H1 (cell line): ENCODE measurements at regions not wholly inside any gene's neighbourhood (a gene's known extent, or its start where the extent isn't known, plus 50 kb on each side); places are given as distances from the start of the nearest gene placed in this dataset.

Source experiments
- CTCF ChIA-PET: fragments of 300-600 bp; sonication (Branson Sonifier 250); formaldehyde crosslinking; loops from one replicate; lab custom pipeline; 2021; ENCODE audit not compliant: partially characterized antibody; lab: Charles Lee
- POLR2A ChIA-PET: fragments of 300-600 bp; sonication (Branson Sonifier 250); formaldehyde crosslinking; loops from one replicate; lab custom pipeline; 2021; ENCODE audit warnings: inconsistent platforms; ENCODE audit not compliant: partially characterized antibody; lab: Charles Lee
- DNase-seq, 2 experiments: peaks; one replicate each; pipeline versions ENCODE4 v3.0.0 to v3.0.0-alpha.2; 2010 to 2022; ENCODE audit warnings: low spot score in 2 of 2, low read depth in 1 of 2, mixed read lengths in 1 of 2
- FAIRE-seq: peaks from 2 replicates; lab custom pipeline; 2011; peaks lifted over from hg19 to GRCh38; lab: Jason Lieb, UNC
- H2AFZ ChIP-seq: 2 replicates; pipeline ENCODE4 v1.8.1; 2012; ENCODE audit warnings: low read length, inconsistent platforms
- H2AK5ac ChIP-seq: 2 replicates; pipeline ENCODE4 v1.6.1; 2013; ENCODE audit warnings: low read depth, low read length
- H2BK120ac ChIP-seq: replicated peaks from 2 replicates; pipeline ENCODE3; 2013; ENCODE audit warnings: low read depth, low read length, inconsistent platforms
- H2BK12ac ChIP-seq: 2 replicates; pipeline ENCODE4 v1.6.1; 2013; ENCODE audit warnings: low read depth, low read length
- H2BK15ac ChIP-seq: 2 replicates; pipeline ENCODE4 v1.6.1; 2013; ENCODE audit warnings: low read length
- H2BK20ac ChIP-seq: 2 replicates; pipeline ENCODE4 v1.6.1; 2013; ENCODE audit warnings: low read length
- H2BK5ac ChIP-seq: 2 replicates; pipeline ENCODE4 v1.6.1; 2013; ENCODE audit warnings: low read depth, low read length
- H3K14ac ChIP-seq: 2 replicates; pipeline ENCODE4 v1.6.1; 2013; ENCODE audit warnings: inconsistent platforms; ENCODE audit not compliant: insufficient read length
- H3K18ac ChIP-seq: 2 replicates; pipeline ENCODE4 v1.6.1; 2013; ENCODE audit warnings: low read length; ENCODE audit errors: extremely low read depth
- H3K23ac ChIP-seq: 2 replicates; pipeline ENCODE4 v1.6.1; 2013; ENCODE audit warnings: inconsistent platforms; ENCODE audit not compliant: insufficient read length
- H3K23me2 ChIP-seq: 2 replicates; pipeline ENCODE4 v1.6.1; 2013; ENCODE audit warnings: low read depth, low read length
- H3K27ac ChIP-seq: 2 replicates; pipeline ENCODE4 v1.6.1; 2011; ENCODE audit warnings: low read depth, low read length, inconsistent platforms
- H3K27me3 ChIP-seq, 4 experiments: replicated peaks in 1 of 4; 1 replicate in 1 of 4; 2 replicates in 3 of 4; pipeline versions ENCODE4 v1.6.1 to v1.8.1; 2011 to 2013; ENCODE audit warnings: low read length in 3 of 4, mild to moderate bottlenecking in 3 of 4, inconsistent platforms in 2 of 4, mixed read lengths in 2 of 4, moderate library complexity in 1 of 4; ENCODE audit not compliant: control insufficient read depth in 3 of 4, insufficient read depth in 3 of 4; ENCODE audit errors: extremely low read depth in 1 of 4
- H3K36me3 ChIP-seq, 4 experiments: 2 replicates each; pipeline versions ENCODE4 v1.6.1 to v1.8.1; 2011 to 2013; ENCODE audit warnings: mild to moderate bottlenecking in 4 of 4, low read length in 3 of 4, moderate library complexity in 2 of 4, control low read depth in 1 of 4, inconsistent platforms in 1 of 4; ENCODE audit not compliant: insufficient read depth in 4 of 4, control insufficient read depth in 2 of 4
- H3K4ac ChIP-seq: replicated peaks from 2 replicates; pipeline ENCODE3; 2013; ENCODE audit warnings: low read length, low read depth, mixed read lengths, inconsistent platforms; ENCODE audit not compliant: insufficient read length
- H3K4me1 ChIP-seq, 4 experiments: replicated peaks in 1 of 4; 1 replicate in 1 of 4; 2 replicates in 3 of 4; pipeline versions ENCODE4 v1.6.1 to v1.8.1; 2011 to 2013; ENCODE audit warnings: low read length in 3 of 4, inconsistent platforms in 2 of 4, mixed read lengths in 1 of 4; ENCODE audit not compliant: insufficient read depth in 4 of 4, control insufficient read depth in 3 of 4
- H3K4me2 ChIP-seq, 2 experiments: 2 replicates each; pipeline versions ENCODE4 v1.6.1 to v1.8.1; 2011 to 2013; ENCODE audit warnings: low read depth in 2 of 2, low read length in 2 of 2, control low read depth in 1 of 2, inconsistent platforms in 1 of 2, mild to moderate bottlenecking in 1 of 2; ENCODE audit not compliant: insufficient read depth in 1 of 2
- H3K4me3 ChIP-seq, 4 experiments: fragments of 200-600, 300-600 bp in 1 of 4; sonication (generic), shearing (Covaris generic), sonication (Bioruptor Twin) in 1 of 4; 2 replicates each; pipeline versions ENCODE4 v1.5.1 to v1.8.1; 2011 to 2016; ENCODE audit warnings: low read length in 4 of 4, low read depth in 3 of 4, control low read depth in 2 of 4, inconsistent platforms in 2 of 4, mild to moderate bottlenecking in 2 of 4, mixed read lengths in 1 of 4, moderate library complexity in 1 of 4; ENCODE audit not compliant: insufficient read depth in 2 of 4; ENCODE audit errors: extremely low read depth in 1 of 4
- H3K56ac ChIP-seq: replicated peaks from 2 replicates; pipeline ENCODE3; 2013; ENCODE audit warnings: low read depth, mild to moderate bottlenecking, mixed read lengths, low read length, inconsistent platforms; ENCODE audit not compliant: insufficient read length
- H3K79me1 ChIP-seq: 2 replicates; pipeline ENCODE4 v1.6.1; 2013; ENCODE audit warnings: low read depth, low read length, control low read depth
- H3K79me2 ChIP-seq, 2 experiments: 2 replicates each; pipeline versions ENCODE4 v1.6.1 to v1.8.1; 2012 to 2013; ENCODE audit warnings: low read length in 2 of 2, mild to moderate bottlenecking in 2 of 2, inconsistent platforms in 1 of 2; ENCODE audit not compliant: insufficient read depth in 2 of 2, control insufficient read depth in 1 of 2
- H3K9ac ChIP-seq, 4 experiments: replicated peaks in 1 of 4; 1 replicate in 1 of 4; 2 replicates in 3 of 4; pipeline versions ENCODE4 v1.6.1 to v1.8.1; 2011 to 2013; ENCODE audit warnings: low read depth in 3 of 4, low read length in 3 of 4, control low read depth in 2 of 4, mild to moderate bottlenecking in 2 of 4, moderate library complexity in 2 of 4, inconsistent platforms in 1 of 4; ENCODE audit errors: extremely low read depth in 1 of 4
- H3K9me3 ChIP-seq, 2 experiments: 2 replicates each; pipeline versions ENCODE4 v1.6.1 to v1.8.1; 2012 to 2013; ENCODE audit warnings: mild to moderate bottlenecking in 2 of 2, moderate library complexity in 2 of 2, control low read depth in 1 of 2, inconsistent platforms in 1 of 2, low read depth in 1 of 2, low read length in 1 of 2, mixed read lengths in 1 of 2; ENCODE audit not compliant: insufficient read depth in 2 of 2
- H4K20me1 ChIP-seq, 2 experiments: replicated peaks in 1 of 2; 2 replicates each; pipeline versions ENCODE3 to v1.8.1; 2011 to 2013; ENCODE audit warnings: inconsistent platforms in 2 of 2, low read length in 2 of 2, mild to moderate bottlenecking in 1 of 2; ENCODE audit not compliant: insufficient read depth in 2 of 2, control insufficient read depth in 1 of 2
- H4K5ac ChIP-seq: 2 replicates; pipeline ENCODE4 v1.6.1; 2013; ENCODE audit warnings: low read length, low read depth, mixed read lengths, inconsistent platforms; ENCODE audit not compliant: insufficient read length
- H4K8ac ChIP-seq: 2 replicates; pipeline ENCODE4 v1.8.0; 2013; ENCODE audit warnings: mild to moderate bottlenecking, moderate library complexity, low read length, inconsistent platforms; ENCODE audit not compliant: insufficient read depth; ENCODE audit errors: extremely low read depth
- H4K91ac ChIP-seq: replicated peaks from 2 replicates; pipeline ENCODE3; 2013; ENCODE audit warnings: low read length, mixed read lengths, inconsistent platforms; ENCODE audit not compliant: insufficient read length
- FOSL1 ChIP-seq: IDR thresholded peaks from 2 replicates; pipeline ENCODE4 v1.6.1; 2011; ENCODE audit warnings: mild to moderate bottlenecking, low read depth, low read length, moderate library complexity; ENCODE audit not compliant: insufficient read depth
- MAX ChIP-seq: IDR thresholded peaks from 2 replicates; pipeline ENCODE4 v1.6.1; 2012; ENCODE audit warnings: inconsistent platforms
- NRF1 ChIP-seq: IDR thresholded peaks from 2 replicates; pipeline ENCODE4 v1.6.1; 2011; ENCODE audit warnings: mild to moderate bottlenecking, low read depth, low read length, improper control_type of control experiment
- RAD21 ChIP-seq, 2 experiments: IDR thresholded peaks in 1 of 2; conservative IDR thresholded peaks in 1 of 2; 2 replicates each; pipeline ENCODE4 v1.6.1; 2011; ENCODE audit warnings: low read depth in 2 of 2, low read length in 2 of 2, improper control_type of control experiment in 1 of 2, inconsistent platforms in 1 of 2, mild to moderate bottlenecking in 1 of 2, moderate library complexity in 1 of 2
- SIN3A ChIP-seq, 2 experiments: IDR thresholded peaks in 1 of 2; conservative IDR thresholded peaks in 1 of 2; 2 replicates each; pipeline ENCODE4 v1.6.1; 2011 to 2012; ENCODE audit warnings: low read length in 2 of 2, improper control_type of control experiment in 1 of 2, low read depth in 1 of 2, mild to moderate bottlenecking in 1 of 2
- SP2 ChIP-seq: IDR thresholded peaks from 2 replicates; pipeline ENCODE4 v1.6.1; 2012; ENCODE audit warnings: mild to moderate bottlenecking, low read length, inconsistent platforms
- SRF ChIP-seq: IDR thresholded peaks from 2 replicates; pipeline ENCODE4 v1.6.1; 2011; ENCODE audit warnings: mild to moderate bottlenecking, low read depth, low read length, moderate library complexity
- TBP ChIP-seq: IDR thresholded peaks from 2 replicates; pipeline ENCODE4 v1.6.1; 2011; ENCODE audit warnings: low read depth, low read length, improper control_type of control experiment
- WGBS, 2 experiments: shearing (Covaris generic) in 1 of 2; methylation state at CpG; one replicate each; pipeline versions ENCODE4 v1.1.6 to v1.1.7; 2013 to 2015; ENCODE audit warnings: low lambda C conversion rate in 2 of 2, mixed read lengths in 2 of 2, inconsistent platforms in 1 of 2, low coverage in 1 of 2, missing lambda C conversion rate in 1 of 2; ENCODE audit not compliant: insufficient replicate concordance in 2 of 2, insufficient coverage in 1 of 2, insufficient read length in 1 of 2; ENCODE audit errors: extremely low coverage in 1 of 2, missing lambda C conversion rate in 1 of 2; 5-methylcytosine and 5-hydroxymethylcytosine counted together

GRCh38 chr14:30420515-30420914 lies 138.4 kb upstream of the G2E3 start:
- H2BK12ac ChIP-seq, result no peak overlapping the region
- H4K8ac ChIP-seq, result no peak overlapping the region
- H3K18ac ChIP-seq, result no peak overlapping the region
- no peak overlapping the region for H3K9ac ChIP-seq
- no peaks in the 10 kb centered on the region for H3K23me2 ChIP-seq
- no peak overlapping the region for H4K5ac ChIP-seq
- no peaks in the 10 kb centered on the region for H4K20me1 ChIP-seq
- no peak overlapping the region for H3K14ac ChIP-seq
- H2BK20ac ChIP-seq, result no peak overlapping the region
- 0% methylated on average over 1 of the region's 1 CpG; no CpG with 5 or more reads in 1 of the 2 experiments for WGBS, 2 experiments
- no peak overlapping the region for H3K56ac ChIP-seq
- FAIRE-seq (no peak), DNase-seq (no peak)
- H3K79me1 ChIP-seq, result no peaks in the 10 kb centered on the region
- no peak overlapping the region for H4K91ac ChIP-seq
- H2BK120ac ChIP-seq, result no peak overlapping the region
- CTCF ChIA-PET, result no interaction called here
- H3K27ac ChIP-seq, result no peak overlapping the region
- H2AK5ac ChIP-seq, result no peak overlapping the region
- no peaks in the 10 kb centered on the region for H3K9me3 ChIP-seq
- no peaks in the 10 kb centered on the region for H3K79me2 ChIP-seq
- no peak overlapping the region for H3K4ac ChIP-seq
- no peak overlapping the region for H3K4me2 ChIP-seq
- POLR2A ChIA-PET, result no interaction called here
- H3K23ac ChIP-seq, result no peak overlapping the region
- H3K4me3 ChIP-seq, result no peak overlapping the region
- no peaks in the 10 kb centered on the region for H3K27me3 ChIP-seq
- no peak overlapping the region for H2BK15ac ChIP-seq
- no peak for TF ChIP-seq RAD21 (IDR thresholded peaks at IDR 0.05 in 1 of 2, conservative IDR thresholded peaks at IDR 0.05 in 1 of 2; ENCODE audit: low read depth in 2 of 2, low read length in 2 of 2)
- no peak for TF ChIP-seq SIN3A (conservative IDR thresholded peaks at IDR 0.05 in 1 of 2, IDR thresholded peaks at IDR 0.05 in 1 of 2; ENCODE audit: low read depth in 1 of 2, low read length in 2 of 2)
- TF ChIP-seq SRF, result no peak
- TF ChIP-seq FOSL1, result no peak
- TF ChIP-seq MAX, result no peak
- no peak for TF ChIP-seq SP2
- TF ChIP-seq NRF1, result no peak
- TF ChIP-seq TBP, result no peak
- no peak overlapping the region for H2BK5ac ChIP-seq
- H3K4me1 ChIP-seq, result no peaks in the 10 kb centered on the region
- H2AFZ ChIP-seq, result no peak overlapping the region
- H3K36me3 ChIP-seq, result no peaks in the 10 kb centered on the region
